Hepatocyte (in vitro differentiated cells): ENCODE measurements at regions not wholly inside any gene's neighbourhood (a gene's known extent, or its start where the extent isn't known, plus 50 kb on each side); places are given as distances from the start of the nearest gene placed in this dataset.
"Not testable (repeated sequence)": the region's sequence is repeated elsewhere in the genome, so short reads cannot be mapped to it uniquely, and the experiment has no call there.

ENCODE experiments used
- DNase-seq: peaks from one replicate; pipeline ENCODE4 v3.0.0-alpha.2; 2016; ENCODE audit warnings: low spot score
- H2AFZ ChIP-seq: fragments of 200-600 bp; sonication (generic); 2 replicates; pipeline ENCODE4 v1.6.0; 2016; ENCODE audit warnings: antibody characterized with exemption, mild to moderate bottlenecking
- H3K27ac ChIP-seq: fragments of 200-600 bp; sonication (generic); 2 replicates; pipeline ENCODE4 v1.5.1; 2016; ENCODE audit warnings: mild to moderate bottlenecking
- H3K27me3 ChIP-seq: fragments of 200-600 bp; sonication (generic); 2 replicates; pipeline ENCODE4 v1.6.1; 2016
- H3K36me3 ChIP-seq: fragments of 200-600 bp; sonication (generic); replicated peaks from 2 replicates; pipeline ENCODE4 v1.5.1; 2016; ENCODE audit warnings: low read depth; ENCODE audit not compliant: insufficient read depth
- H3K4me1 ChIP-seq: fragments of 200-600 bp; sonication (generic); 2 replicates; pipeline ENCODE4 v1.5.1; 2016; ENCODE audit warnings: mild to moderate bottlenecking, moderate library complexity; ENCODE audit not compliant: insufficient read depth
- H3K4me2 ChIP-seq: fragments of 200-600 bp; sonication (generic); 2 replicates; pipeline ENCODE4 v1.6.0; 2016
- H3K4me3 ChIP-seq: fragments of 200-600 bp; sonication (generic); 2 replicates; pipeline ENCODE4 v1.5.1; 2016; ENCODE audit warnings: mild to moderate bottlenecking
- H3K79me2 ChIP-seq: fragments of 200-600 bp; sonication (generic); 2 replicates; pipeline ENCODE4 v1.6.0; 2017; ENCODE audit warnings: mild to moderate bottlenecking
- H3K9me2 ChIP-seq: fragments of 200-600 bp; sonication (generic); replicated peaks from 2 replicates; pipeline ENCODE4 v1.6.0; 2017; ENCODE audit warnings: mild to moderate bottlenecking; ENCODE audit not compliant: insufficient read depth
- H3K9me3 ChIP-seq: fragments of 200-600 bp; sonication (generic); 2 replicates; pipeline ENCODE4 v1.5.1; 2016; ENCODE audit warnings: low read depth, mild to moderate bottlenecking
- H4K20me1 ChIP-seq: fragments of 200-600 bp; sonication (generic); 2 replicates; pipeline ENCODE4 v1.6.0; 2016; ENCODE audit warnings: mild to moderate bottlenecking; ENCODE audit not compliant: insufficient read depth, poor library complexity, severe bottlenecking
- CTCF ChIP-seq: fragments of 200-600 bp; sonication (generic); IDR thresholded peaks from 2 replicates; pipeline ENCODE4 v1.5.1; 2016; ENCODE audit warnings: antibody characterized with exemption, mild to moderate bottlenecking; ENCODE audit not compliant: poor library complexity
- EZH2 ChIP-seq: fragments of 200-600 bp; sonication (generic); IDR thresholded peaks from 2 replicates; pipeline ENCODE4 v1.6.1; 2016; ENCODE audit warnings: antibody characterized with exemption, mild to moderate bottlenecking, borderline replicate concordance
- EZH2phosphoT487 ChIP-seq: fragments of 200-600 bp; sonication (generic); IDR thresholded peaks from one replicate; pipeline ENCODE4 v1.6.1; 2018; ENCODE audit warnings: antibody characterized with exemption, mild to moderate bottlenecking, low read depth, moderate library complexity; ENCODE audit not compliant: unreplicated experiment, severe bottlenecking
- WGBS: methylation state at CpG from one replicate; pipeline ENCODE4 v1.1.6; 2016; ENCODE audit warnings: low lambda C conversion rate; ENCODE audit errors: missing lambda C conversion rate; 5-methylcytosine and 5-hydroxymethylcytosine counted together

- no peak overlapping the region for H2AFZ ChIP-seq
- H3K9me3 ChIP-seq: no peaks in the 10 kb centered on the region
- DNase-seq: no peak
- TF ChIP-seq EZH2: no peak
- no peak for TF ChIP-seq CTCF
- no peak for TF ChIP-seq EZH2phosphoT487
- no peak overlapping the region for H3K4me3 ChIP-seq
- no peaks in the 10 kb centered on the region for H3K79me2 ChIP-seq
- no peaks in the 10 kb centered on the region for H3K36me3 ChIP-seq
- H3K27ac ChIP-seq: no peak overlapping the region
- no peaks in the 10 kb centered on the region for H4K20me1 ChIP-seq
- H3K27me3 ChIP-seq: no peaks in the 10 kb centered on the region
- 77% methylated on average over 27 of the region's 32 CpGs for WGBS
- no peak overlapping the region for H3K4me2 ChIP-seq
- no peaks in the 10 kb centered on the region for H3K9me2 ChIP-seq
- no peaks in the 10 kb centered on the region for H3K4me1 ChIP-seq
These were observed 104.4 kb downstream of the MICALL2 start for GRCh38 chr7:1354661-1355567.

GRCh38 chr7:1355568-1356340 lies 103.5 kb downstream of the MICALL2 start:
- Histone ChIP-seq H3K4me1 (no peaks in the 10 kb centered on the region), H3K9me3 (no peaks in the 10 kb centered on the region), H3K79me2 (no peaks in the 10 kb centered on the region), H3K27me3 (no peaks in the 10 kb centered on the region), H4K20me1 (no peaks in the 10 kb centered on the region), H3K9me2 (no peaks in the 10 kb centered on the region), H2AFZ (no peak overlapping the region), H3K4me3 (no peak overlapping the region), H3K36me3 (no peaks in the 10 kb centered on the region), H3K27ac (no peak overlapping the region), H3K4me2 (no peak overlapping the region)
- 85% methylated on average over 23 of the region's 24 CpGs for WGBS
- no peak for DNase-seq
- TF ChIP-seq CTCF (no peak), EZH2phosphoT487 (no peak), EZH2 (no peak)

- not testable (repeated sequence) for H3K36me3 ChIP-seq, H3K9me2 ChIP-seq, H3K27me3 ChIP-seq, H4K20me1 ChIP-seq, H2AFZ ChIP-seq, H3K4me1 ChIP-seq, H3K4me2 ChIP-seq, H3K79me2 ChIP-seq, H3K9me3 ChIP-seq, H3K27ac ChIP-seq, DNase-seq, H3K4me3 ChIP-seq
- WGBS: 93% methylated on average over 6 of the region's 6 CpGs
These were observed 102.4 kb downstream of the MICALL2 start for GRCh38 chr7:1356853-1357252.

GRCh38 chr7:1357260-1357600 lies 102.0 kb downstream of the MICALL2 start:
- H3K27ac ChIP-seq, H3K4me2 ChIP-seq, H3K27me3 ChIP-seq, H3K4me3 ChIP-seq, H3K9me3 ChIP-seq, H3K9me2 ChIP-seq, H2AFZ ChIP-seq, DNase-seq, H4K20me1 ChIP-seq, H3K4me1 ChIP-seq, H3K36me3 ChIP-seq, H3K79me2 ChIP-seq: not testable (repeated sequence)
- WGBS: 87% methylated on average over 3 of the region's 3 CpGs
